Ectodermal cell (in vitro differentiated cells): ENCODE measurements at regions not wholly inside any gene's neighbourhood (a gene's known extent, or its start where the extent isn't known, plus 50 kb on each side); places are given as distances from the start of the nearest gene placed in this dataset.
"Not testable (repeated sequence)": the region's sequence is repeated elsewhere in the genome, so short reads cannot be mapped to it uniquely, and the experiment has no call there.

Experiments
- H3K27ac ChIP-seq: 2 replicates; pipeline ENCODE4 v1.7.0; 2013; ENCODE audit warnings: mild to moderate bottlenecking, low read depth, low read length; ENCODE audit not compliant: insufficient read depth, poor library complexity, severe bottlenecking
- H3K27me3 ChIP-seq: 2 replicates; pipeline ENCODE4 v1.7.0; 2013; ENCODE audit warnings: mild to moderate bottlenecking, low read length; ENCODE audit not compliant: insufficient read depth, control insufficient read depth, poor library complexity, severe bottlenecking
- H3K36me3 ChIP-seq: one replicate; pipeline ENCODE4 v1.7.0; 2013; ENCODE audit warnings: low read length; ENCODE audit not compliant: control insufficient read depth, insufficient read depth
- H3K4me1 ChIP-seq: one replicate; pipeline ENCODE4 v1.7.0; 2013; ENCODE audit warnings: low read length; ENCODE audit not compliant: control insufficient read depth, insufficient read depth
- H3K4me3 ChIP-seq: 2 replicates; pipeline ENCODE4 v1.7.0; 2013; ENCODE audit warnings: low read depth, low read length, control low read depth; ENCODE audit not compliant: insufficient read depth
- H3K9me3 ChIP-seq: 2 replicates; pipeline ENCODE4 v1.7.0; 2013; ENCODE audit warnings: mild to moderate bottlenecking, low read length, moderate library complexity; ENCODE audit not compliant: control insufficient read depth
- WGBS, 2 experiments: methylation state at CpG; one replicate each; pipeline ENCODE4 v1.1.7; 2013; ENCODE audit warnings: missing lambda C conversion rate in 2 of 2; 5-methylcytosine and 5-hydroxymethylcytosine counted together

DNA sequence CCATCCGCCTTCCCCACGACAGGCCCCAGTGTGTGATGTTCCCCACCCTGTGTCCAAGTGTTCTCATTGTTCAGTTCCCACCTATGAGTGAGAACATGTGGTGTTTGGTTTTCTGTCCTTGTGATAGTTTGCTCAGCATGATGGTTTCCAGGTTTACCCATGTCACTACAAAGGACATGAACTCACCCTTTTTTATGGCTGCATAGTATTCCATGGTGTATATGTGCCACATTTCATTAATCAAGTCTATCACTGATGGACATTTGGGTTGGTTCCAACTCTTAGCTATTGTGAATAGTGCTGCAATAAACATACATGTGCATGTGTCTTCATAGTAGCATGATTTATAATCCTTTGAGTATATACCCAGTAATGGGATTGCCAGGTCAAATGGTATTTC is 488.2 kb upstream of the SEMA3D start:
- not testable (repeated sequence) for H3K27me3 ChIP-seq, H3K36me3 ChIP-seq, H3K27ac ChIP-seq, H3K4me3 ChIP-seq, H3K4me1 ChIP-seq, H3K9me3 ChIP-seq
- 80 to 94% methylated on average over 2 of the region's 2 CpGs for WGBS, 2 experiments

DNA sequence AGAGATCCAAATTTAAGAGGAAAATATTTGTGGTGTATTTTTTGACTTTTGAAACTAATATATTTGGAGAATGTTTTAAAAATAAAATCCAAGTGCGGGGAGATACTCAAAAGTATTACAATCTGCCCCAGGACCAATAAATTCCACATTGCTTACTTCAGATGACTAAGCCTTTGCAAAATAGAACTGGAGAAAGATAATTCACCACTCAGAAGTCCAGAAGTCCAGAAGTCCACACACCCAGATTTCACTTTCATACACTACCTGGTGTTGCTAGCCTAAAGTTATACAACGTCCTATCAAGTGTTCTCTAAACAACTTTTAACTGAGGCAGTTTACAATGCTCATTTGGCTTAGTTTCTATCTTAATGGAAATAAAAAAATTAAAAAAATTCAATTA is 487.0 kb upstream of the SEMA3D start:
- no peaks in the 10 kb centered on the region for H3K27me3 ChIP-seq
- H3K4me1 ChIP-seq: no peaks in the 10 kb centered on the region
- H3K4me3 ChIP-seq: no peak overlapping the region
- no peaks in the 10 kb centered on the region for H3K36me3 ChIP-seq
- no peak overlapping the region for H3K27ac ChIP-seq
- no peaks in the 10 kb centered on the region for H3K9me3 ChIP-seq
- 76 to 100% methylated on average over 2 of the region's 2 CpGs for WGBS, 2 experiments

DNA sequence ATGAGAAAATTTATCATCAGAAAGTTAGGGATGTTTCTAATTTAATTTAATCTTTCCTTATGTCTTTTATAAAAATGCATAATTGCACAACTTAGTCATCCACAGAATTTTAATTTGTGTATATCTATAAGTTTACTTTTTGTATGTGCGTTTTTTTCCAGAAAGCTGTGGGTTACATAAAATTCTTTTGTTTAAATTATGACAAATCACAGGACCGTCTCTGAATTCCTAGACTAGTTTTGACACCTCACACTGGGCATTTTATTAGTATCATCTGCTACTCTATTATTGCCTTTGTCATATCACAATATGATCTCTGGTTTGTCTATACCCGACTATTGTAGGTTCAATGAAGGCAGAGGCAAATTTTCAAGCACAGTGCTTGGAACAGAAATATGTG is 482.4 kb upstream of the SEMA3D start:
- Histone ChIP-seq H3K9me3 (no peaks in the 10 kb centered on the region), H3K4me3 (no peak overlapping the region), H3K27me3 (no peaks in the 10 kb centered on the region), H3K27ac (no peak overlapping the region), H3K36me3 (no peaks in the 10 kb centered on the region), H3K4me1 (no peaks in the 10 kb centered on the region)
- WGBS, 2 experiments: 78 to 95% methylated on average over 1 to 3 of the region's 3 CpGs

DNA sequence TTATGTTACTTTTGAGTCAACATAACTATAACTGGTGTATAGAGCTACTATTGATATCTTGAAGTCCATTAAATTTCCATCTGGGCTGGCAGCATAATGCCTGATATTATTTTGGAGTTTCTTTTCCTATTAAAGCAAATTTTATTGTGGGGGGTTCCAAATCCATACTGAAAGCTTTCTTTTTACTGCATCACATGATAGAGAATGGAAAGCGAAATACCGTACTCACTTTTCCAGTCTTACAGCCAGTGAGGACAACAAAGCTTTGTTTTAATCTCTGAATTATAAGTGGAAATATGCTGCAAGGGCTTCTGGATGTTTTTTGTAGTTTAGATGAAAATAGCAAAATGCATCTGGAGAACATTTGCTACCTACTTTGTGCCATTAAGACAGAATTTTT is 477.5 kb upstream of the SEMA3D start:
- no peak overlapping the region for H3K27ac ChIP-seq
- 94 to 96% methylated on average over 2 of the region's 2 CpGs for WGBS, 2 experiments

DNA sequence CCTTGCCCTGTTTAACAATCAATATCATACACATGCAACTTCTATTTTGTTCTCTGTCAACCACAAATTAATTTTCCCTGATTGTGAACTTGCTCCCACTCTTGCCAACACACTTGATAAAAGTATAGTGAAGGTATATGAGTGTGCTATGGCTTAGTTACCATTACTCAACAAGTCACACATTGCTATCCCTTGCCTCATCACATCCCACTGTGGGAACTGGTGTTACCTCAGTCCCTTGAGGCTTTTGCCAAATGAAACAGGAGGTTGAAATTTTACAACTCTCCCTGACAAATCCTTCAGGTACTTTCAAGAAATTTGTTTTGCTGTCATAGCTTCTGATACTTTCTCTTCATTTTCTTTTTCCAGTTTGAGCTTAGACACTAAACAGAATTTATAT is 472.5 kb upstream of the SEMA3D start:
- no peaks in the 10 kb centered on the region for H3K36me3 ChIP-seq
- no peaks in the 10 kb centered on the region for H3K9me3 ChIP-seq
- H3K4me1 ChIP-seq: no peaks in the 10 kb centered on the region
- H3K27me3 ChIP-seq: no peaks in the 10 kb centered on the region
- no peak overlapping the region for H3K4me3 ChIP-seq
- H3K27ac ChIP-seq: no peak overlapping the region

More for the DNA sequence above, 477.5 kb upstream of the SEMA3D start:
- H3K4me1 ChIP-seq: no peaks in the 10 kb centered on the region
- no peaks in the 10 kb centered on the region for H3K36me3 ChIP-seq
- H3K9me3 ChIP-seq: no peaks in the 10 kb centered on the region
- H3K27me3 ChIP-seq: no peaks in the 10 kb centered on the region
- no peak overlapping the region for H3K4me3 ChIP-seq

DNA sequence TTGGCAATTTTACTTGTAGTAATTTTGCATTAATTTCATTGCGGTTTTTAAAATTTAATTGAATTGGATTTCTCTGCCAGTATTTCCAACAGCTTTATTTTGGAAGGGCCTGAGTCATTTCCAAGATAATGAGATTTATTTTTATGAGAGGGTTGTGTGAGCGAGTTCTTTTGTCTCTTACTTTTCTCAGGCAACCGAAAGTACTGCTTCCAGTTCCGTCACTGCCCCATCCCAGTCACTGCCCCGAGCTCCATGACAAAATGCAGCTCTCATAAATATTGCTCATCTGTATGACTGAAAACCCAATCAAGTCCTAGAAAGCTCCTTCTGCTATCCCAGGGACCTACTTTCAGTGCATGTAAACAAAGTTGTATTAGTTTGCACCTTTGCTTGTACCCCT is 468.4 kb upstream of the SEMA3D start:
- Histone ChIP-seq H3K27ac (no peak overlapping the region), H3K9me3 (no peaks in the 10 kb centered on the region), H3K27me3 (no peaks in the 10 kb centered on the region), H3K4me3 (no peak overlapping the region), H3K4me1 (no peaks in the 10 kb centered on the region), H3K36me3 (no peaks in the 10 kb centered on the region)
- 90 to 97% methylated on average over 5 of the region's 5 CpGs for WGBS, 2 experiments

DNA sequence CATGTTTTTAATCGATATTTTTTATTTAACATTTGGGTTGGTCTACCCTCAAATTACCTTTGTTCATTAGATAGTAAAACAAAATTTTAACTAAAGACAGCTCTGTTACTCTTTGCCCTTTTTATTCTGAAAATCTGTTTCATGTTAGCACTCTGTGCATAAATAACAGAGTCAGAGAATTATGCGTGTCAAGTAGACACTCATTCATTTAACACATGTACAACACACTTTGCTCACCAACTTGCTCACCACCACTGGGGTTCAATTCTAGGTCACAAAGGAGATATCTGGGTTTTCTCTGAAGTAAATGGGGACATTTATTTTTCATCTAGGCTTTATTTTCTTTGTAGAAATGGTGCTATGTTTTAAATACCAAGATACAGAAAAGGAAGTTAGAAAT is 457.4 kb upstream of the SEMA3D start:
- 98 to 100% methylated on average over 1 to 2 of the region's 2 CpGs for WGBS, 2 experiments
- H3K27ac ChIP-seq: no peak overlapping the region
- no peaks in the 10 kb centered on the region for H3K36me3 ChIP-seq
- no peaks in the 10 kb centered on the region for H3K9me3 ChIP-seq
- no peaks in the 10 kb centered on the region for H3K27me3 ChIP-seq
- no peak overlapping the region for H3K4me3 ChIP-seq
- no peaks in the 10 kb centered on the region for H3K4me1 ChIP-seq

DNA sequence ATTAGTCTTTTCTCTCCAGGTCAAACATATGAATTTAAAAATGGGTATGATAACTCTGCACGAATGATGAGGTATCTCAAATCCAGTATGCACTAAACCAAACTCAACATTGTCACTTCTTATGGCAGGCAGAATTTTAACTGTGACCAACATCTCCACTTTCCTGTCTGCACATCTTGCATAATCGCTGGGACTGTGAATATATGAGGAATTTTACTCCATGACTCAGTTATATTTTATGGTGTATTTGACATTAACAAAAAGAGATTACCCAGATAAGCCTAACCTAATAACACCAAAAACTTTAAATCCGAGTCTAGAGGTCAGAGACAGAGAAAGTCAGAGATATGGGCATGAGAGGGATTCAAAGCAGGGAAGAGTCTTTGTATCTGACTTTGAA is 454.5 kb upstream of the SEMA3D start:
- Histone ChIP-seq H3K27ac (no peak overlapping the region), H3K36me3 (no peaks in the 10 kb centered on the region), H3K27me3 (no peaks in the 10 kb centered on the region), H3K9me3 (no peaks in the 10 kb centered on the region), H3K4me3 (no peak overlapping the region), H3K4me1 (no peaks in the 10 kb centered on the region)
- WGBS, 2 experiments: 90 to 100% methylated on average over 1 to 3 of the region's 3 CpGs

DNA sequence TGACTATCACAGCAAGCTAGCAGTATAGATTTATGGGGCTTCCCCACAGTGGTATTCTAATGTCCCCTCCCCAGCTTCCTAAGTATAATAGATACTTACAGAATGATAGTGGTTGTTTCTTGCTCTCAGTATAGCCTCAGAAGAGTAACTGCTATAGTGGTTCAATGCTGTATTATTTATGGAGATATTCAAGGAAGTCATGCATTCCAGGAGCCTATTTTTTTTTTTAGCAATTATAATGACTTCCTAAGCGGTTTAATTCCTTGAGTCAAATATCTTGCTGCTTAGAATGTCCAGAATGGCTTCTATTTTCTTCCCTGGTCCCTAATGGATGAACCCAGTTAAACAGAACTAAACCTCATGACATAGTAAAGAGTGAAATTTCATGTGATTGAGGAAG is 451.5 kb upstream of the SEMA3D start:
- no peaks in the 10 kb centered on the region for H3K4me1 ChIP-seq
- no peaks in the 10 kb centered on the region for H3K9me3 ChIP-seq
- WGBS, 2 experiments: 80 to 86% methylated on average over 1 of the region's 1 CpG
- H3K27me3 ChIP-seq: no peaks in the 10 kb centered on the region
- no peaks in the 10 kb centered on the region for H3K36me3 ChIP-seq
- H3K4me3 ChIP-seq: no peak overlapping the region
- H3K27ac ChIP-seq: no peak overlapping the region

DNA sequence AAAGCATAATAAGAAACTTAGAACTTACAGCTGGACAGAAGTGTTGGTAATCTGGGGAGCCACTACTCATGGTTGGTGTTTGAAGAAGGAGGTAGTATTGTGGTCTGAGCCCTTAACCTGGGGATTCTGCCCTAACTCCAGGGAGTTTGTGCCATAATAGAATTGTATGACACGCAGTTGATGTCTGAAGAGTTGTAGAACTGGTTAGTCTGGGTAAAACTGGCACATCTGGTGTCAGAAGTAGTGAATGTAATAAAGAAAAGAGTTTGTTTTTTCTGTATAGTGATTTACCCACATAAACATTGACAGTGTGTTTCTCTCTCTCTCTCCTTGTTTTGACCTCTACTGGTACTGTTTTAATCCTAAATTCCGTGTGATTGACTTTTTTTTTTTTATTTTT is 448.1 kb upstream of the SEMA3D start:
- Histone ChIP-seq H3K4me3 (no peak overlapping the region), H3K27me3 (no peaks in the 10 kb centered on the region), H3K4me1 (no peaks in the 10 kb centered on the region), H3K27ac (no peak overlapping the region), H3K9me3 (no peaks in the 10 kb centered on the region), H3K36me3 (no peaks in the 10 kb centered on the region)
- 84 to 100% methylated on average over 2 of the region's 2 CpGs for WGBS, 2 experiments

DNA sequence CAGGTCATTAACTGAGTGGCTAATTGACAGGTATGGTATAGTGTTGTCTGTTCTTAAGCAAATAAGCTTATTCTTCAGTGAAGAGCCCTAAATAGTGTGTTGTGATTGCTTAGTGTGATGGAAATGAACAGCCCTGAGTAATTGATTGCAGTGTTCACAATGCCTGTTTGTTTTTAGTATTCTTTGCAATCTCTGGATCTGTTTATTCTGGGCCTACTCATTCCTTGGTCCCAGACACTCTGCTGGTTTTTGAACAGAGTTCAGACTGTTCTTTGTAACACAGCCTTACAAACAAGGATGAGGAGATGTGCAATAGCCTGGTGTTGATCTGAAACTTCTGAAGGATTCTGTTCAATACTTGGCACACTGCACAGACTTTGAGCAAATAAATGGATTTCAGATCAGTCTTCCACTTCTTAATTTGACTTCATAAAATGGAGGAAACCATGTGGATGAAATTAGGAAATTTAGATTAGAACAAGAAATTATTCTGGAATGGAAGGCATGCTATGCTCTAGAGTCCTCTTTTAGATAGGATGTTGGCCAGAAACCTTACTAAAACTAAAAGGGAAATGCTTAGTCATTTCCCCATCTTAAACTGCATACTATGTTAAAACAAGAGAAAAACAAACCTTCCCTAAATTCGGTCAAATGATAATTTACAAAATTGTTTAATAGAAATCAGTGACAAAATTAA is 444.2 kb upstream of the SEMA3D start:
- H3K4me3 ChIP-seq: no peak overlapping the region
- H3K36me3 ChIP-seq: no peaks in the 10 kb centered on the region
- no peaks in the 10 kb centered on the region for H3K27me3 ChIP-seq
- no peak overlapping the region for H3K27ac ChIP-seq
- H3K4me1 ChIP-seq: no peaks in the 10 kb centered on the region
- no CpG with 5 or more reads among the region's 1 CpG for WGBS, 2 experiments
- H3K9me3 ChIP-seq: no peaks in the 10 kb centered on the region
